Neural progenitor cell (in vitro differentiated cells): ENCODE measurements at regions not wholly inside any gene's neighbourhood (a gene's known extent, or its start where the extent isn't known, plus 50 kb on each side); places are given as distances from the start of the nearest gene placed in this dataset.

Experiments
- DNase-seq: peaks from one replicate; pipeline ENCODE4 v3.0.0-alpha.2; 2016; ENCODE audit warnings: low spot score
- H2AFZ ChIP-seq: fragments of 200-600 bp; sonication (generic); replicated peaks from 2 replicates; pipeline ENCODE4 v1.6.1; 2016; ENCODE audit warnings: antibody characterized with exemption
- H3F3A ChIP-seq: fragments of 200-600 bp; sonication (generic); 2 replicates; pipeline ENCODE4 v1.6.1; 2016; ENCODE audit warnings: antibody characterized with exemption, low read depth
- H3K27ac ChIP-seq: fragments of 200-600 bp; sonication (generic); 2 replicates; pipeline ENCODE4 v1.5.1; 2016; ENCODE audit warnings: mild to moderate bottlenecking
- H3K27me3 ChIP-seq: fragments of 200-600 bp; sonication (generic); 2 replicates; pipeline ENCODE4 v1.6.1; 2016; ENCODE audit warnings: mild to moderate bottlenecking, moderate library complexity
- H3K36me3 ChIP-seq: fragments of 200-600 bp; sonication (generic); 2 replicates; pipeline ENCODE4 v1.5.1; 2016
- H3K4me1 ChIP-seq: fragments of 200-600 bp; sonication (generic); 2 replicates; pipeline ENCODE4 v1.6.1; 2016; ENCODE audit warnings: mixed run types
- H3K4me2 ChIP-seq: fragments of 200-600 bp; sonication (generic); 2 replicates; pipeline ENCODE4 v1.6.1; 2016
- H3K4me3 ChIP-seq: fragments of 200-600 bp; sonication (generic); 2 replicates; pipeline ENCODE4 v1.5.1; 2016
- H3K79me2 ChIP-seq: fragments of 200-600 bp; sonication (generic); 2 replicates; pipeline ENCODE4 v1.6.1; 2016; ENCODE audit warnings: low read depth
- H3K9ac ChIP-seq: fragments of 200-600 bp; sonication (generic); 2 replicates; pipeline ENCODE4 v1.6.1; 2016
- H3K9me3 ChIP-seq: fragments of 200-600 bp; sonication (generic); 2 replicates; pipeline ENCODE4 v1.5.1; 2016; ENCODE audit warnings: low read depth
- H4K20me1 ChIP-seq: fragments of 200-600 bp; sonication (generic); 2 replicates; pipeline ENCODE4 v1.6.1; 2016; ENCODE audit warnings: low read depth
- H3K27ac Mint-ChIP-seq: 3 replicates; pipeline ENCODE4 v1.8.0; 2021; ENCODE audit warnings: mixed read lengths
- H3K27me3 Mint-ChIP-seq: 2 replicates; pipeline ENCODE4 v1.8.0; 2022; ENCODE audit warnings: low read depth, mild to moderate bottlenecking, inconsistent platforms, moderate library complexity, mixed read lengths; ENCODE audit not compliant: insufficient read depth
- H3K36me3 Mint-ChIP-seq: 3 replicates; pipeline ENCODE4 v1.8.0; 2021; ENCODE audit warnings: mixed read lengths
- H3K4me1 Mint-ChIP-seq: 3 replicates; pipeline ENCODE4 v1.8.0; 2021; ENCODE audit warnings: mixed read lengths
- H3K4me3 Mint-ChIP-seq: 3 replicates; pipeline ENCODE4 v1.8.0; 2021; ENCODE audit warnings: mild to moderate bottlenecking, moderate library complexity, mixed read lengths
- H3K9me3 Mint-ChIP-seq: 3 replicates; pipeline ENCODE4 v1.8.0; 2020; ENCODE audit warnings: mixed read lengths
- EZH2 ChIP-seq: fragments of 200-600 bp; sonication (generic); IDR thresholded peaks from 2 replicates; pipeline ENCODE4 v1.6.1; 2017; ENCODE audit warnings: antibody characterized with exemption, mild to moderate bottlenecking, moderate library complexity
- EZH2phosphoT487 ChIP-seq: fragments of 200-600 bp; sonication (generic); IDR thresholded peaks from 2 replicates; pipeline ENCODE4 v1.6.1; 2017; ENCODE audit warnings: antibody characterized with exemption
- TF ChIP-seq, protein P1 (sequence below): fragments of 200-600 bp; sonication (generic); IDR thresholded peaks from 2 replicates; pipeline ENCODE4 v1.5.1; 2017; ENCODE audit warnings: antibody characterized with exemption, mild to moderate bottlenecking

DNA sequence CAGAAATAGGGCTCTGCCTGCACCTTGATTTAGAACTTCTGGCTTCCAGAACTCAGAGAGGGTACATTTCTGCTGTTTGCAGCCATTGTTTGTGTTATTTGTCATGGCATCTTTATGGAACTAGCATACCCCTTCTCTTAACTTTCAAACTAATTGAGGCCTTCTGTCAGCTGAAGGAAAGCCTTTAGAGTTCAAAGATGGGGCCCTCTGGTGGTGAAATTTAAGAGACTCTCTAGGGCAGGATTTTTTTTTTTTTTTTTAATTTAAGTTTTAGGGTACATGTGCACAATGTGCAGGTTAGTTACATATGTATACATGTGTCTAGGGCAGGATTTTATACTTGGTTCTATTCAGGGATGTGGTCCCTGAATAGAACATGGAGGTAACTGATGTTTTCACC, 260.6 kb upstream of the LINC00305 start:
- Histone ChIP-seq H3K27ac (no peak overlapping the region), H3K79me2 (no peaks in the 10 kb centered on the region), H3K9me3 (no peaks in the 10 kb centered on the region), H3K36me3 (no peaks in the 10 kb centered on the region), H3F3A (no peaks in the 10 kb centered on the region), H3K4me2 (no peak overlapping the region), H3K27me3 (no peaks in the 10 kb centered on the region), H3K9ac (no peak overlapping the region), H3K4me3 (no peak overlapping the region), H3K4me1 (no peaks in the 10 kb centered on the region), H4K20me1 (no peaks in the 10 kb centered on the region), H2AFZ (no peak overlapping the region)
- Mint-ChIP-seq H3K36me3 (no peaks in the 10 kb centered on the region), H3K4me1 (peaks cover 7% of the 10 kb centered on the region), H3K27me3 (no peaks in the 10 kb centered on the region), H3K9me3 (no peaks in the 10 kb centered on the region), H3K27ac (no peak overlapping the region), H3K4me3 (no peak overlapping the region)
- TF ChIP-seq EZH2: no peak
- TF ChIP-seq, protein P1, sequence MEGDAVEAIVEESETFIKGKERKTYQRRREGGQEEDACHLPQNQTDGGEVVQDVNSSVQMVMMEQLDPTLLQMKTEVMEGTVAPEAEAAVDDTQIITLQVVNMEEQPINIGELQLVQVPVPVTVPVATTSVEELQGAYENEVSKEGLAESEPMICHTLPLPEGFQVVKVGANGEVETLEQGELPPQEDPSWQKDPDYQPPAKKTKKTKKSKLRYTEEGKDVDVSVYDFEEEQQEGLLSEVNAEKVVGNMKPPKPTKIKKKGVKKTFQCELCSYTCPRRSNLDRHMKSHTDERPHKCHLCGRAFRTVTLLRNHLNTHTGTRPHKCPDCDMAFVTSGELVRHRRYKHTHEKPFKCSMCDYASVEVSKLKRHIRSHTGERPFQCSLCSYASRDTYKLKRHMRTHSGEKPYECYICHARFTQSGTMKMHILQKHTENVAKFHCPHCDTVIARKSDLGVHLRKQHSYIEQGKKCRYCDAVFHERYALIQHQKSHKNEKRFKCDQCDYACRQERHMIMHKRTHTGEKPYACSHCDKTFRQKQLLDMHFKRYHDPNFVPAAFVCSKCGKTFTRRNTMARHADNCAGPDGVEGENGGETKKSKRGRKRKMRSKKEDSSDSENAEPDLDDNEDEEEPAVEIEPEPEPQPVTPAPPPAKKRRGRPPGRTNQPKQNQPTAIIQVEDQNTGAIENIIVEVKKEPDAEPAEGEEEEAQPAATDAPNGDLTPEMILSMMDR: peak; percentile 67
- peak; percentile 57 for DNase-seq

DNA sequence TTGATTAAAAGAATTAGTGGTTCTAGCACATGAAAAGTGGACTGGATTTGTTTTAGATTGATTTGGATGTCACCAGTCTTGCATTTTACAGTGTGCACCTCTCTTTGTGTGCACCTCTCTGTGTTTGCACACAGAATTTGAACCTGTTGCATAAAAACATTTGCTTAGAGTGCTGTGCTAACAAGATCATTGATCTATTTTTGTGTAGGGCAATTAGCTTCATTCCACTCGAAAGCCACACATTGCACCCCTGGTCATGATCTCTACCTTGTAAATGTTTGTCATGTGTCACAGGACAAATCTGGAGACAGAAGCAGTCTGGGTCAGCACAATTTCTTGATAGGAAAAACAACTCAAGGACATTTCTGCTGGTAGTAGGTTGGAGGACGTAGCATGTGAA, 258.7 kb upstream of the LINC00305 start:
- no peak overlapping the region for H3K27ac ChIP-seq
- H3K79me2 ChIP-seq: no peaks in the 10 kb centered on the region
- H3K36me3 ChIP-seq: no peaks in the 10 kb centered on the region
- H3K4me3 Mint-ChIP-seq: no peak overlapping the region
- no peak overlapping the region for H3K4me3 ChIP-seq
- TF ChIP-seq, protein P1: no peak
- TF ChIP-seq EZH2phosphoT487 (no peak), EZH2 (no peak)
- DNase-seq: no peak
- no peaks in the 10 kb centered on the region for H3K27me3 Mint-ChIP-seq
- H3K9me3 Mint-ChIP-seq: no peaks in the 10 kb centered on the region
- no peaks in the 10 kb centered on the region for H3K9me3 ChIP-seq
- H3K27ac Mint-ChIP-seq: no peak overlapping the region
- no peak overlapping the region for H2AFZ ChIP-seq
- H3K36me3 Mint-ChIP-seq: no peaks in the 10 kb centered on the region
- no peaks in the 10 kb centered on the region for H3F3A ChIP-seq
- H3K9ac ChIP-seq: no peak overlapping the region
- H3K4me1 Mint-ChIP-seq: peaks cover 12% of the 10 kb centered on the region
- no peaks in the 10 kb centered on the region for H3K27me3 ChIP-seq
- peaks cover 3% of the 10 kb centered on the region for H3K4me1 ChIP-seq
- H3K4me2 ChIP-seq: no peak overlapping the region
- no peaks in the 10 kb centered on the region for H4K20me1 ChIP-seq

GRCh38 chr18:64405161-64405560, 256.3 kb upstream of the LINC00305 start:
- Mint-ChIP-seq H3K4me3 (no peak overlapping the region), H3K27me3 (no peaks in the 10 kb centered on the region), H3K9me3 (no peaks in the 10 kb centered on the region), H3K36me3 (no peaks in the 10 kb centered on the region), H3K4me1 (peaks cover 7% of the 10 kb centered on the region), H3K27ac (no peak overlapping the region)
- H3K79me2 ChIP-seq: no peaks in the 10 kb centered on the region
- peaks cover 3% of the 10 kb centered on the region for H3K4me1 ChIP-seq
- no peaks in the 10 kb centered on the region for H3K9me3 ChIP-seq
- H3K27me3 ChIP-seq: no peaks in the 10 kb centered on the region
- H3K9ac ChIP-seq: no peak overlapping the region
- H3K27ac ChIP-seq: no peak overlapping the region
- no peaks in the 10 kb centered on the region for H3K36me3 ChIP-seq
- no peak overlapping the region for H3K4me3 ChIP-seq
- no peak overlapping the region for H2AFZ ChIP-seq
- TF ChIP-seq, protein P1: no peak
- TF ChIP-seq EZH2phosphoT487: no peak
- TF ChIP-seq EZH2: no peak
- H3F3A ChIP-seq: no peaks in the 10 kb centered on the region
- no peaks in the 10 kb centered on the region for H4K20me1 ChIP-seq
- no peak for DNase-seq
- H3K4me2 ChIP-seq: no peak overlapping the region
